ENCODE measurements at regions not wholly inside any gene's neighbourhood (a gene's known extent, or its start where the extent isn't known, plus 50 kb on each side); places are given as distances from the start of the nearest gene placed in this dataset.

- no peak for DNase-seq
Measured at GRCh38 chr20:20933142-20933958, 172.8 kb downstream of the LINC00237 start.

- DNase-seq, result no peak
Measured at GRCh38 chr20:20932156-20932555, 174.0 kb downstream of the LINC00237 start.

- DNase-seq, result no peak
Measured at GRCh38 chr20:20931632-20932031, 174.5 kb downstream of the LINC00237 start.

GRCh38 chr20:20931024-20931423 is 175.1 kb downstream of the LINC00237 start:
- DNase-seq, result no peak

- no peak for DNase-seq
Measured at GRCh38 chr20:20930500-20930899, 175.7 kb downstream of the LINC00237 start.

DNA sequence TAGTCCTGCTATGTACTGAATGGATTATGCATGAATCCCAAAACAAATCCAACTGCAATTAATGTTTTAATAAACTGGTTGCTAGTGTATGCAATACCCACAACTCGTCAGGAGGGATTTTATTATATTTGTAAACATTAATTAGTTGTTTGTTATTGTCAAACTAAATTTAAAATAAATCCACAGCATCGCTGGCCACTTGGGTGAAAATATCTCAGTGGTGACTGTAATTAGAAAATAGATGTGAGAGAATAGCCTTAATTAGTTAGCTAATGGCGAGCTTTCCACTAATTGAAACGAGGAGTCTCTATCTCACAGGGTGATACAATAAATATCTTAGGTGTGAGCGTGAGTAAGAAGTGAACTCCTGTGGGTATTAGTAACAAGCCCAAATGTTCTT is 176.8 kb downstream of the LINC00237 start:
- no peak for DNase-seq

- DNase-seq, result no peak
Measured at GRCh38 chr20:20926222-20926905, 179.8 kb downstream of the LINC00237 start.

GRCh38 chr20:20920433-20920832 is 185.7 kb downstream of the LINC00237 start:
- DNase-seq, result no peak

DNA sequence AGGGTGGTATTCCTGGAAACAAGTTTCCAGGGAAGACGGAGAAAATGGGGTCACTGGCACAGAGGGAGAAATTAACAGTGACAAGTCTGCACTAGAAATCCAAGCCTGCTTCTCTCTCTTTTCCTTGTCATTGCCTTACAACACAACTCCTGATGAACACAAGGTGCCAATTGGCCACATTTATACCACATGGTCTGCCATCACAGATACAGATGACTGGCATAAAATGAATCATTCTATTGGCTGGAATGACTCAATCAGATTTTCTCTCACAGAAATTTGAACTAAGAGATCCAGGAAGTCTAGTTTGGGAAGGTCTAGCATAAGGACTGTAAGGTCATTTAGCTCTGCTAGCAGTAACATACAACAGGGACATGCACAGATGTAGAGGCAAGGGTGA is 190.3 kb downstream of the LINC00237 start:
- DNase-seq, result no peak

DNA sequence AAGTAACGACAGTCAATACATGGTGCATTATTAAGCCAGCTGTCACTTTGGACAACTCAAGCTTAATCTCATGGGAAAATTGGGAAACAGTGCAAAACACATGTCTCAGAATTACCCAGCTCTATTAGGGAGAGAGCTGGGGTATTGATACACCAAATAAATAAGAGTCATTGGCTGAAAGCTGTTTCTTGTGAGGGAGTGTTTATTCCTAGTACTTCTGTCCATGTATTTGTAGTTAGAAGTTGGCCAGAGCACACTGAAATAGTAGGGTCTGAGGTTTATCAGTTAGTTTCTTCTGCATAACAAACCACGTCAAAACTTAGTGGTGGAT is 192.0 kb upstream of the RALGAPA2 start:
- no peak for DNase-seq

GRCh38 chr20:20903773-20904500 is 191.5 kb upstream of the RALGAPA2 start:
- DNase-seq, result no peak

DNA sequence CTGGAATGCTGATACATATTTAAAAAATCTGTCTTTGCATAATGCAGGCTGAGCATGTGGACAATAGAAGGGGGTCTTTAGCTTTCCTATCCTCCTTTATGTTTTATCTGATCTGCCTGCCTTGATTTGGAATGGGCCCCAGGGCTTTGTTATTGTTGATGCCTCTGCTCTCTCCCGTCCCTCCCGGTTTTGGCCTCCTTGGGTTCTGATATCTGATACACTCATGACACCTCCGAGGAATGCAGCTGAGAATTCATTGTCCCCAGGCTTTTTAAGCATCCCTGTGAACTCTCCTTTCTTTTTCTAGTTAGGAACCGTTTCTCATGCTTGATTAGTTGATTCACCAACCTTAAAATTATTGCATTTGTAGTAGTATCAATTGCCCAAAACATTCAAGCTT is 185.5 kb upstream of the RALGAPA2 start:
- DNase-seq, result no peak

- DNase-seq, result no peak
Measured at GRCh38 chr20:20897145-20897544, 184.7 kb upstream of the RALGAPA2 start.

- DNase-seq, result no peak
Measured at GRCh38 chr20:20896606-20897005, 184.2 kb upstream of the RALGAPA2 start.

GRCh38 chr20:20895537-20895936 is 183.1 kb upstream of the RALGAPA2 start:
- DNase-seq, result no peak

- DNase-seq, result no peak
Measured at GRCh38 chr20:20894753-20895152, 182.3 kb upstream of the RALGAPA2 start.

- DNase-seq, result no peak
Measured at GRCh38 chr20:20894280-20894679, 181.8 kb upstream of the RALGAPA2 start.

- no peak for DNase-seq
Measured at GRCh38 chr20:20892328-20892727, 179.9 kb upstream of the RALGAPA2 start.

- no peak for DNase-seq
Measured at GRCh38 chr20:20890751-20891150, 178.3 kb upstream of the RALGAPA2 start.

GRCh38 chr20:20888936-20889335 is 176.5 kb upstream of the RALGAPA2 start:
- no peak for DNase-seq

DNA sequence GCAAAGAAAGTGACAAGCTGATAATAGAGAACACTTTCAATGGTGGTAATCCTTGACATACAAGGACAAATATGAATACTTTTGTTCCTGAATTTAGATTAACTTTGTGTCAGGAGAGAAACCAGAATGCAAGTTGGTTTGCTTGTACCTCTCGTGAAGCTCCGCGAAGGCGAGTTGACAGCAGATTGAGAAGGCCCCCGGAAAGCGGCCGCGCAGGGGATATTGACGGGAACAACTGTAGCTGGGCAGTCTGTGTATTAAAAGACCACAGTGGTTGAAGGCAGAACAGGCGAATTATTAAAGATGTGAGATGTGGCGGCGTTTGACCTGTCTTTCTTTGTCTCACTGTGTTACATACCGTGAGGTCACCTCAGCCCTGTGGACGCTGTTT is 175.8 kb upstream of the RALGAPA2 start:
- DNase-seq, result no peak

- DNase-seq, result no peak
Measured at GRCh38 chr20:20887593-20888265, 175.3 kb upstream of the RALGAPA2 start.

GRCh38 chr20:20881808-20882207 is 169.4 kb upstream of the RALGAPA2 start:
- no peak for DNase-seq
